CD14-positive monocyte (primary cell): ENCODE measurements at regions not wholly inside any gene's neighbourhood (a gene's known extent, or its start where the extent isn't known, plus 50 kb on each side); places are given as distances from the start of the nearest gene placed in this dataset.

ENCODE experiments used
- DNase-seq, 3 donors: peaks; one replicate each; pipeline ENCODE4 v3.0.0-alpha.2; 2011 to 2022
- H2AFZ ChIP-seq: 2 replicates; pipeline ENCODE4 v1.6.0; 2012; ENCODE audit warnings: mild to moderate bottlenecking, low read depth, low read length, inconsistent platforms; ENCODE audit not compliant: insufficient read depth, poor library complexity, severe bottlenecking
- H3K27ac ChIP-seq, 2 donors: 1 replicate in 1 of 2; 2 replicates in 1 of 2; pipeline ENCODE4 v1.5.1; 2012 to 2013; ENCODE audit warnings: low read length in 2 of 2, control low read depth in 1 of 2, inconsistent platforms in 1 of 2, low read depth in 1 of 2, mild to moderate bottlenecking in 1 of 2
- H3K27me3 ChIP-seq, 2 donors: one replicate each; pipeline versions ENCODE4 v1.6.0 to v1.6.1; 2011 to 2013; ENCODE audit warnings: low read length in 2 of 2; ENCODE audit not compliant: control insufficient read depth in 2 of 2, insufficient read depth in 2 of 2
- H3K36me3 ChIP-seq, 2 donors: replicated peaks in 1 of 2; 1 replicate in 1 of 2; 2 replicates in 1 of 2; pipeline versions ENCODE4 v1.5.1 to v1.6.1; 2012 to 2013; ENCODE audit warnings: low read length in 2 of 2, control low read depth in 1 of 2, inconsistent platforms in 1 of 2, mild to moderate bottlenecking in 1 of 2; ENCODE audit not compliant: insufficient read depth in 2 of 2, control insufficient read depth in 1 of 2
- H3K4me1 ChIP-seq, 2 donors: 1 replicate in 1 of 2; 2 replicates in 1 of 2; pipeline versions ENCODE4 v1.5.1 to v1.6.1; 2012 to 2013; ENCODE audit warnings: low read length in 2 of 2, control low read depth in 1 of 2, inconsistent platforms in 1 of 2, mild to moderate bottlenecking in 1 of 2, moderate library complexity in 1 of 2; ENCODE audit not compliant: insufficient read depth in 2 of 2, control insufficient read depth in 1 of 2
- H3K4me2 ChIP-seq: replicated peaks from 2 replicates; pipeline ENCODE3; 2012; ENCODE audit warnings: low read length, moderate library complexity, mild to moderate bottlenecking; ENCODE audit not compliant: poor library complexity, severe bottlenecking; ENCODE audit errors: extremely low read depth
- H3K4me3 ChIP-seq, 3 experiments: fragments of 200-600 bp in 1 of 3; sonication (generic) in 1 of 3; replicated peaks in 1 of 3; 1 replicate in 2 of 3; 2 replicates in 1 of 3; pipeline ENCODE4 v1.5.1; 2011 to 2013; ENCODE audit warnings: low read length in 3 of 3, mild to moderate bottlenecking in 3 of 3, control low read depth in 2 of 3, low read depth in 2 of 3, inconsistent platforms in 1 of 3, moderate library complexity in 1 of 3
- H3K79me2 ChIP-seq: 2 replicates; pipeline ENCODE4 v1.6.0; 2012; ENCODE audit warnings: mild to moderate bottlenecking, control low read depth, inconsistent platforms, low read length, moderate library complexity; ENCODE audit not compliant: insufficient read depth
- H3K9ac ChIP-seq: 2 replicates; pipeline ENCODE4 v1.6.0; 2017; ENCODE audit warnings: low read length, mild to moderate bottlenecking; ENCODE audit not compliant: insufficient read depth, poor library complexity, severe bottlenecking
- H3K9me3 ChIP-seq, 2 donors: replicated peaks in 1 of 2; 1 replicate in 1 of 2; 2 replicates in 1 of 2; pipeline versions ENCODE4 v1.5.1 to v1.6.1; 2012 to 2013; ENCODE audit warnings: low read length in 2 of 2, control low read depth in 1 of 2; ENCODE audit not compliant: control insufficient read depth in 1 of 2, insufficient read depth in 1 of 2
- H4K20me1 ChIP-seq: 2 replicates; pipeline ENCODE4 v1.6.0; 2012; ENCODE audit warnings: mild to moderate bottlenecking, low read length, control low read depth, moderate library complexity; ENCODE audit not compliant: insufficient read depth
- H3K27ac Mint-ChIP-seq, 7 donors: one replicate each; pipeline ENCODE4 v1.8.0; 2020; ENCODE audit warnings: mild to moderate bottlenecking in 7 of 7, mixed read lengths in 7 of 7, moderate library complexity in 6 of 7, inconsistent platforms in 2 of 7
- H3K27me3 Mint-ChIP-seq, 3 donors: one replicate each; pipeline ENCODE4 v1.8.0; 2021 to 2022; ENCODE audit warnings: low read depth in 3 of 3, mild to moderate bottlenecking in 3 of 3, mixed read lengths in 3 of 3, moderate library complexity in 3 of 3, inconsistent platforms in 1 of 3
- H3K36me3 Mint-ChIP-seq, 2 donors: one replicate each; pipeline ENCODE4 v1.8.0; 2020; ENCODE audit warnings: mixed read lengths in 2 of 2, inconsistent platforms in 1 of 2, mild to moderate bottlenecking in 1 of 2
- H3K4me1 Mint-ChIP-seq: one replicate; pipeline ENCODE4 v1.8.0; 2020; ENCODE audit warnings: mild to moderate bottlenecking, mixed read lengths
- H3K4me3 Mint-ChIP-seq, 2 donors: one replicate each; pipeline ENCODE4 v1.8.0; 2020; ENCODE audit warnings: mild to moderate bottlenecking in 2 of 2, mixed read lengths in 2 of 2, moderate library complexity in 1 of 2
- H3K9me3 Mint-ChIP-seq, 7 donors: one replicate each; pipeline ENCODE4 v1.8.0; 2020 to 2022; ENCODE audit warnings: mixed read lengths in 7 of 7, mild to moderate bottlenecking in 6 of 7, moderate library complexity in 6 of 7, inconsistent platforms in 2 of 7
- WGBS: methylation state at CpG from one replicate; pipeline ENCODE4 v1.1.5; 2013; ENCODE audit warnings: missing lambda C conversion rate; ENCODE audit not compliant: insufficient coverage; 5-methylcytosine and 5-hydroxymethylcytosine counted together
- intact Hi-C, 2 donors: fragments of 100-400 bp; cut with micrococcal nuclease; formaldehyde crosslinking; loops; one replicate each; pipeline versions ENCODE4 v1.15.0 to v1.15.1; 2023
- TF ChIP-seq, protein P1 (sequence below): fragments of 200-600 bp; IDR thresholded peaks from one replicate; pipeline ENCODE4 v1.8.0; 2022; ENCODE audit warnings: antibody characterized with exemption, mild to moderate bottlenecking

DNA sequence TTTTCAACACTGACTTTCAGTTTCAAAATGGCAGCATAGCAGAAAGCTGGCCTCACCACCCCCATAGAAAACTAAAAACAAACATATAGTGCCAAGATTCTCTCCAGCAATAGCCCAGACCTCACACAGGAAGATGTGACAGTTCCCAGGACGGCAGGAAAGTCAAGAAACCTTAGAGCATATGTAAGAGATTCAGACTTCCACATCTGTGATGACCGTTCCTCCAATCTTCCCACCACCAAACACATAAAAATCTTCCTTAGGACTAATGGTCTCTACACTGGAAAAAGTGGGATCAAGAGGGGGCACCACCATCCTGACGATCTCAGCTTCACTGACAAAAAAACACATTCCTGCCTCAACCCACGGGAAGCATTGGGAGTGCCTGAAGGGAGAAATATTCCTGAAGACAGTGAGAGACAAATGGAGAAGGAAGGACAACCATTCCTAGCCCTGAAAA is 134.1 kb upstream of the CPXCR1 start:
- Histone ChIP-seq H3K4me2 (no peak overlapping the region), H3K27me3 (no peaks in the 10 kb centered on the region), H3K79me2 (no peaks in the 10 kb centered on the region), H3K27ac (no peak overlapping the region), H3K9ac (no peak overlapping the region), H3K9me3 (no peaks in the 10 kb centered on the region), H3K4me1 (no peaks in the 10 kb centered on the region), H4K20me1 (no peaks in the 10 kb centered on the region), H3K4me3 (no peak overlapping the region), H2AFZ (no peak overlapping the region), H3K36me3 (no peaks in the 10 kb centered on the region)
- Mint-ChIP-seq H3K9me3 (peaks cover 0 to 3% (median 0%) of the 10 kb centered on the region in 7 donors), H3K4me1 (no peaks in the 10 kb centered on the region), H3K4me3 (no peak overlapping the region), H3K27ac (no peak overlapping the region), H3K36me3 (no peaks in the 10 kb centered on the region), H3K27me3 (no peaks in the 10 kb centered on the region)
- DNase-seq, result no peak
- TF ChIP-seq, protein P1, sequence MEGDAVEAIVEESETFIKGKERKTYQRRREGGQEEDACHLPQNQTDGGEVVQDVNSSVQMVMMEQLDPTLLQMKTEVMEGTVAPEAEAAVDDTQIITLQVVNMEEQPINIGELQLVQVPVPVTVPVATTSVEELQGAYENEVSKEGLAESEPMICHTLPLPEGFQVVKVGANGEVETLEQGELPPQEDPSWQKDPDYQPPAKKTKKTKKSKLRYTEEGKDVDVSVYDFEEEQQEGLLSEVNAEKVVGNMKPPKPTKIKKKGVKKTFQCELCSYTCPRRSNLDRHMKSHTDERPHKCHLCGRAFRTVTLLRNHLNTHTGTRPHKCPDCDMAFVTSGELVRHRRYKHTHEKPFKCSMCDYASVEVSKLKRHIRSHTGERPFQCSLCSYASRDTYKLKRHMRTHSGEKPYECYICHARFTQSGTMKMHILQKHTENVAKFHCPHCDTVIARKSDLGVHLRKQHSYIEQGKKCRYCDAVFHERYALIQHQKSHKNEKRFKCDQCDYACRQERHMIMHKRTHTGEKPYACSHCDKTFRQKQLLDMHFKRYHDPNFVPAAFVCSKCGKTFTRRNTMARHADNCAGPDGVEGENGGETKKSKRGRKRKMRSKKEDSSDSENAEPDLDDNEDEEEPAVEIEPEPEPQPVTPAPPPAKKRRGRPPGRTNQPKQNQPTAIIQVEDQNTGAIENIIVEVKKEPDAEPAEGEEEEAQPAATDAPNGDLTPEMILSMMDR, result no peak
- no CpG with 5 or more reads among the region's 4 CpGs for WGBS
- intact Hi-C loops, result no loop called here

DNA sequence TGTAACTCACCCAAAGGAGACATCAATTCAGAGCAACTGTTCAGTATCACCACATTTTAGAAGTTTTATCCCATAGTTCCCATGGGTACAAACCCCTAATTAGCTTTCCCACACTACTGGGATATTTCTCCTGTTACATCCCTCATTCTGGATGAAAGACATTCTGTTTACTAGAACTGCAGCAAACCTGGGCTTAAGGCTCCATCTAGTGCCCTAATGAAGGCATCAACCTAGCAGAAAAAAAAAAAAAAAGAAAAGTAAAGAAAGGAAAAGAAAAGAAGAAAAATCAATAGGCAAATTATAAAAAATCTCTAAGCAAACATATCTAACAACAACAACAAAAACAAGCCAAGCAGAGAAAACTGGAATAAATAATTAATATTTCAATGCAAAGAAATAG is 133.7 kb upstream of the CPXCR1 start:
- intact Hi-C loops, result no loop called here
- no peaks in the 10 kb centered on the region for H4K20me1 ChIP-seq
- no peak overlapping the region for H3K4me3 Mint-ChIP-seq
- H3K27me3 ChIP-seq, result no peaks in the 10 kb centered on the region
- no peak for DNase-seq
- peaks cover 0 to 3% (median 0%) of the 10 kb centered on the region in 7 donors for H3K9me3 Mint-ChIP-seq
- no peaks in the 10 kb centered on the region for H3K4me1 ChIP-seq
- no peaks in the 10 kb centered on the region for H3K4me1 Mint-ChIP-seq
- no peak overlapping the region for H2AFZ ChIP-seq
- no peaks in the 10 kb centered on the region for H3K79me2 ChIP-seq
- H3K9ac ChIP-seq, result no peak overlapping the region
- no peaks in the 10 kb centered on the region for H3K36me3 Mint-ChIP-seq
- H3K4me3 ChIP-seq, result no peak overlapping the region
- H3K36me3 ChIP-seq, result no peaks in the 10 kb centered on the region
- no peak overlapping the region for H3K27ac ChIP-seq
- H3K4me2 ChIP-seq, result no peak overlapping the region
- H3K27me3 Mint-ChIP-seq, result no peaks in the 10 kb centered on the region
- no peak overlapping the region for H3K27ac Mint-ChIP-seq
- no peaks in the 10 kb centered on the region for H3K9me3 ChIP-seq
- TF ChIP-seq, protein P1, result no peak
